HG03196 (cell line): ENCODE measurements at regions not wholly inside any gene's neighbourhood (a gene's known extent, or its start where the extent isn't known, plus 50 kb on each side); places are given as distances from the start of the nearest gene placed in this dataset.

Experiments used
- ATAC-seq: cut with Tn5 transposase; IDR thresholded peaks from one replicate; pipeline ENCODE4 v1.9.1; 2021; ENCODE audit not compliant: unreplicated experiment

DNA sequence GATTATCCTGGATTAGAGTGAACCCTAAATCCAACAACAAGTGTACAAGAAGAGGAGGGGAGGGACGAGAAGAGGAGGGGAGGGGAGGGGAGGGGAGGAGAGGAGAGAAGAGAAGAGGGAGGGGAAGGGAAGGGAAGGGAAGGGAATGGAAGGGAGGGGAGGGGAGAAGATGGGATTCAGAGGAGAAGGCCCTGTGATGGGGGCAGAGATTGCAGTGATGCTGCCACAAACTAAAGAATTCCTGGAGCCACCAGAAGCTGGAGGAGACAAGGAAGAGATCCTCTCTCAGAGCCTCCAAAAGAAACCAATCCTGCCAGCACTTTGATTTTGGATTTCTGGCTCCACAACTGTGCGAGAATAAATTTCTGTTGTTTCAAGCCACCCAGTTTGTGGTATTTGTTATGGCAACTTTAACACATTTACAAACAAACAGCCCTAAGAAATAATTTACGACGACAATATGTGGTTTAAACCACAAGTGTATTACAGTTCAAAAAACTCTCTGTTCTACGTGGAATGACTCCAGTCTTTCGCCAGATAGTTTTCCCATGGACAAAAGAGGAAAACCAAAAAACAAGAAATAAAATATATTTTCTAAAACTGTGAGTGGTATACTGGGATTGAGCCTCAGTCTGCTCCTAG is 235.4 kb downstream of the HDGFL1 start:
- no peak for ATAC-seq

DNA sequence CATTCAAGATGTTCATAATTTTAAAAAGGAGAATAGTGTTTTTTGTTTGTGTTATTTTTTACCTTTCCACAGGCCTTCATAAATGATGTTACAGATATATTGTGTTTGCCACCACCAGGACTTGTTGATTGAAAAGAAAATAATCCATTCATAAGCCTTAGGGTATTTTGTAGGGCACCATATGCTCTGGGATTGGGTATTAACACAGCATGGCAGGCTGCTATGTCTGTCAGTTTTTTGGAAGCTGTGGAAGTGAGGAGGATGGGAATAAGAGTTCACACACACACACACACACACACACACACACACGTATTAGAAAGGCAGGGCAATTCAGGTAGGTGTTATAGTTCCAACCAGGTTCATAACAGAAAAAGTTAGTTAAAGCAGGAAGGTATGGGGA is 237.9 kb downstream of the HDGFL1 start:
- ATAC-seq: no peak

DNA sequence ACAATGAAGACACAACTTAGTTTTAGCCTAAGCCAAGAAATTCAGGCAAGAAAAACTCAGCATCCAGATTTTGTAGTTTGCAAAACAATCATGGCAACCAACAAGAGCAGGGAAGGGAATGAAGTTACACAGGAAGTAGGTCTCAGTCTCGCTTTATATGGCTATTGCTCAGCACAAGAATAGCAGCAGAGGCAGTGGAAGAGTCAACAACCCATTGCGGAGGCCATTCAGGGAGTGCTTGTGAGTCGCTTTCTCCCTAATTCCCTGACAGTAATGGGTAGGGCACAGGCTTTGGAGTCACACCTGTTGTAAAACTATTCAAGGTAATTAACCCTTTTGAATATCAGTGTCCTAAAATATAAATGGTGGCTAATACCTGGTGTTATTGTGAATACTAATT is 238.5 kb downstream of the HDGFL1 start:
- no peak for ATAC-seq

DNA sequence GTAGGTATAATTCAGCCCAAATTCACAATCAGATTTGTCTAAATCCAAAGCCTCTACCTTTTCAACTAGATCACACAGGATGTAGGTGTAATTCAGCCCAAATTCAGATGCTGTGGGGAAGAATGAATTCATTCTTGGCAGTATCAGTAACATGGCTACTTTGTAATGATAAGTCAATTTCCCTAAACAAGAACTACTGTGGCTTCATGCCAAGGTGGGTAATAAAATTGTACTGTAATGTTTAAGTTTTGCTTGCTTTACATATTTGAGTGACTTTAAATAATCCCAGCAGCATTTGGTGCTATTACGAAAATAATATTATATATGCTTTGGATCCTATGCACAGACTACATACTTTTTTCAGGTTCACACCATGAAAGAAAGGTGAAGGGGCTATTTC is 239.1 kb downstream of the HDGFL1 start:
- no peak for ATAC-seq

DNA sequence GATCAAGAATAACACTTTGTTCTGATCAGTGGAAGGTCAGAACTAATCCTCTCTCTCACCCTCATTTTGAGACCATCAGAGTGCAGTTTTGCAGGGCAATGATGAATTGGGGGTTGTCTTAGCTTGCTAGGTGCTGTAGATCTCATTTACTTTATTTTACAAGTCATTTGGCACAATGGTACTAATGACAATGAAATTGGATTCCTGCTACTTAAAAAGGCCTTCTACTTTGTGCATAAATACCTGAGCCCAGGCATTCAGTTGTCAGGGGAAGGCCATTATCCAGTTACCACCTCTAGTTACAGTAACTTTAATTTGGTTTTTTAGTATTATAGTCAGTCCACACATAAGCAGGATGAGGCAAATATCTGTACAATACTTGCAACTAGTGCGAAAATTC is 240.0 kb downstream of the HDGFL1 start:
- ATAC-seq: no peak

DNA sequence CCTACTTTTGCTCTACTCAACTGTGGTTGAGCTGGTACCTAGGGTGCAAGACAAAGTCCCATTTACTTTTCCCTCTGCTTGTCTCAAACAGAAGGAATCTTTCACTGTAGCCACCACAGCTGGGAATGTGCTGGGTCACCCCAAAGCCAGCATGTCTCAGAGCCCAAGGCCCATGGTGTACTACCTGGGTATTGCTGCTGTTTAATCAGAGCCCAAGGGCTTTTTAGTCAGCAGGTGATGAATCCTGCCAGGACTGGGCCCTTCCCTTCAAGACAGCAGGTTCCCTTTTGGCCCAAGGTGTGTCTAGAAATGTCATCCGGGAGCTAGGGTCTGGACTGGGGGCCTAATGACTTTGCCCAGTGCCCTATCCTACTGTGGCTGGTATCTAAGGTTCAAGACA is 249.8 kb downstream of the HDGFL1 start:
- ATAC-seq: no peak

DNA sequence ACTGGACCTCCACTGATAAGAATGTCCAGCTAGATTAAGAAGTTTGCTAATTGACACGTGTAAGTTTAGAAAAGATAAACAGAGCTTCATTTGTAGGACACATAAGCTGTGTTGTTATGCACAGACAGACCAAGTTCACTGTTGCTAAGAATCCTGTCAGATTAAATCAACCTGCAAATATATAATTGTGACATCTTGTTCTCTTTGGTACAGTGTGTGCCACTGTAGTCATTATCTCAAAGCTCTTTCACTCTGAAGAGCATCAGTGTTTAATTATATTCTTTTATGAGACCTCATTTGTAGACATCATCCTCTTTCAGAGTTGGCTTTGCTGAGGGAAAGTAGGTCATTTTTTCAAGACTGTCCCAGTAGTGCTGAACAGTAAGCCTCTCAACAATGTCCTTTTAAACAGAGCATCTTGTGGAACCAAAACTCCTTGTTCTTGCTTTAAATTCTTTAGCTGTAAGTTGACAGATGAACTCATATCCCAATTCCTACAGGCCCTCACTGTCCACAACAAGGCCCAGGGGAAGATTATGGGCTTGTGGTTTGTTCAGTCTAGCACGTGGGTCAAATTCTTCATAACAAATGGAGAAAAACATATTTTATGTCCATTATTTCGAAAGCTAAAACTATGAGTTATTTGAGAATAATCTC is 252.4 kb downstream of the HDGFL1 start:
- no peak for ATAC-seq

DNA sequence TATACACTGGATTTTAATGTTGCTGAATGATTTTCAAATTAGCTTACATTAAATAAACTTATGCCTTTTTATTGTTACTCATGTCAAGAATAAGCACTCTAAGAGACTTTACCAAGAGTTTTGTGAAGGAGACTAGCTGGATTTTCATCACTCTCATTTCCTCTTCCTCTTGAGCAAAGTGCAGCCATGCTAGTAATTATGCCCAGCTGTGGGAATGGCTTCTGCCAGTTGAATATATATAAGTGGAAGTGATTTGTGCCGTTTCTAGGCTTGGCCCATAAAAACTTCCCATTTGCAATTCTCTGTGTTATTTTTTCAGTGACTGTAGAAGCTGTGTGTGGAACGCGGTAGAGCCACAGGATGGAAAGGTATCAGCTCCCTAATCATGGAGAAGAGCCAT is 255.8 kb downstream of the HDGFL1 start:
- ATAC-seq: no peak

DNA sequence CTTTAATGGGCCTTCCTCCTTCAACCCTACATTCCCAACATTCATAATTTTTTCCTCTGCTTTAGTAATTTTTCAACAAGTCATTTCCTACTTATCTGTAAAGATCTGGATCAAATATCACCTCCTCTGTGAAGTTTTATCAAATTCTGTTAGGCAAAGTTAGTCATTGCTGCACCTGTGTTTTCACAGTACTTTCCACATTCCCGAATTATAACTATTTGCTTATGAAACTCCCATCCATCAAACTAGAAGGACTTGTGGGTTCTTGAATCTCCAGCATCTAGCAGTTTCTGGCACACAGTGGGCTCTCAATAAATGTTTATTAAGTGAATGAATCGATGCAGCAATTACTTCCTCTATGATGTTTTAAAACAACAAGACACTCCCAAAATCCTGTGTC is 257.6 kb downstream of the HDGFL1 start:
- no peak for ATAC-seq

DNA sequence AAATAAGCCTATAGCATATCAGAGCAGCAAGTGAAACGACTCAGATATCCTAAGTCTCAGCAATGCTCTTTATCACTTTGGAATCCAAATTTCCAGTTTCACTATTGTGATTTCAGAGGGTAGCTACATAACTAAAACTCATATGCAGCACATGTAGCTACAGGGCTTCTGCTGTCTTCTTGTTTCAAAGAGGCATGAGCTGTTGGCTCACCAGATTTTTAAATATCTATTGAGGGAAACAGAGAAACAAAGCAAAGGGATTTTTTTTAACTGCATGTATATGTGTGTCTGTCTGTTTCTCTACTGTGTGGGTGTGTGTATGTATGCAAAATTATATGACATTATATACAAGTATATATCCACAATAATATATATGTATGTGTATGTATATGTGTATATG is 258.4 kb downstream of the HDGFL1 start:
- ATAC-seq: no peak

DNA sequence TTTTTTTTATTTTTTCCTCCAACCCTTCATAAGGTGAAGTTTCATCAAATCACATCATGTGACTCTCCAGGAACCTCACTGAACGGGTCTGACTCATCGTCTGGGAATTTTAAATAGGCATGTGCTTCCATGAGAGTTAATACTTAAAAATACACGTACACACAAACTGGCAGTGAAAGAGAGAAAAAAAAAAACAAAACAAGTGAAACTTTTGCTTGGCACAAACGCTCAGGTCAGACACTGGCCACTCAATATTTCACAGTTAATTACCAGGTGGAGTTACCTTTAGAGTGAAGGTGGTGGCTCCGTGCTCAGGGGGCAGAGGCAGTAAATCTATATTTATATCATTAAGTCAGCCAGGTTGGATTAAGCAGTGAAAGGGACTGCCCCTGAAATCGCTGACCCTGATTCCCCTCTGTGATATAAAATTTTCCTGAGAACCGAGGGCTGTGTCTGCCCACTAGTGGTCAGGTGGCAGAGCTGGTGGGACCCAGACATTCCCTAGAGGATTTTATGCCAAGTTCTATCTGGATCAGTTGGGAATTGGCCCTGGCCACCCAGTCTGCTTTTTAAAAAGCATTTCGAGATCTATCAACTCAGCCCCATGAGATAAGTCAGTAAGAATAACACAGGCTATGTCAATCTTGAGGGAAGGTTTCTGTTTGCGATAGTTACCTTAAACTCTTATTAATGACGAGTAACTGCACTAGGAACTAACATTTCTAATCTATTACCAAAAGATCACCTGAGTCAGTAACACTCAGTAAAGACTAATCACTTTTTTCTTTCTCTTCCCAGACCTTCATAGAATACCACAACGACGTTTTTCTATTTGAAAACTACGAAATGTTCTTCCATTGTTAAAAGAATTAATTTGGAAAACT is 259.1 kb downstream of the HDGFL1 start:
- no peak for ATAC-seq

DNA sequence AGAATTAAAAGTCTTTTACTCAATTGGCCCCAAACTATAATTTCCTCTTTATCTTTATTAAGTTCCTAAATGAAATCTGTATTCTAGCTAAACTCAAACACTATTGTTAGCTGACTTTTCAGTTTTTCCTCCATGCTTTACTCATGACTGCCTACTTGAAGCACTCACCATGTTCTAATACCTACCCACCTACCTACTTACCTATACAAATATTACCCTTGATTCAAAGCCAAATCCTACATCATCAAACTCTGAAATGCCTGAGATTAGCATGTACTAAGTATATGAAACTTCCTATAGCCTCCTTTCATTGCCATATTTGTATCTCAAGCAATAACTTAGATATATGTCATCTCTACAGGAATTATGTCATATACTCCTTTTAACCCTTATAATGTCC is 259.7 kb downstream of the HDGFL1 start:
- ATAC-seq: no peak

DNA sequence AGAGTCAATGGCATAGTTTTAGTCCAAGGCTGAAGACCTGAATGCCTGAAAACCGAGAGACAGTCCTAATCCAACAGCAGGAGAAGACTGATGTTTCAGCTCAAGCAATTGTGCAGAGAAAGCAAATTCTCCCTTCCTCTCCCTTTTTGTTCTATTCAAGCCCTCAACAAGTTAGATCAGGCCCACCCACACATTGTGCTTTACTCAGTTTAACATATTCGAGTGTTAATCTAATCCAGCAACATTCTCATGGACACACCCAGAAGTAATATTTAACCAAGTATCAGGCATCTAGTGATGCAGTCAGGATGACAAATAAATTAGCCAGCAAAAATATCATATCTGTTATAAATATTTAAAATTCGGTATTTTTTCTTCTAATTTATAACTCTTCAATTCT is 261.1 kb downstream of the HDGFL1 start:
- ATAC-seq: no peak

DNA sequence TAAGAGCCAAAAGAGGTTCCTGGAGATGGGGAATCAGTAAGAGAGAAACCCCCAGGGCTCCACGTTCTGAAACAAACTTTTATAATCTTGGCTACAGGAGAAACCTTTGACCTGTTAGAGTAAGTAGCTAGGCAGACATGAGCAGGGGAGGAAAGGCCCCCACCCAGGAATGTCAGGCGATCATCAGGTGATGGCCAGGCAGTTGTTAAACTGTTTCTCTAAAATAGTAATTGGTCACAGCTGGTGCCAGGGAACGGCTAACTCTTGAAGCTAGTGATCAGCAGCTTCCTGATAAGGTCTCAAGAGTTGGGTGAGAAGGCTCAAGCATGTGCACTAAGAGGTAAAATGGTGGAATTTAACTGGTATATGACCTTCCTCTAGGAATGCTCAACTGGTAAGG is 263.8 kb downstream of the HDGFL1 start:
- no peak for ATAC-seq

DNA sequence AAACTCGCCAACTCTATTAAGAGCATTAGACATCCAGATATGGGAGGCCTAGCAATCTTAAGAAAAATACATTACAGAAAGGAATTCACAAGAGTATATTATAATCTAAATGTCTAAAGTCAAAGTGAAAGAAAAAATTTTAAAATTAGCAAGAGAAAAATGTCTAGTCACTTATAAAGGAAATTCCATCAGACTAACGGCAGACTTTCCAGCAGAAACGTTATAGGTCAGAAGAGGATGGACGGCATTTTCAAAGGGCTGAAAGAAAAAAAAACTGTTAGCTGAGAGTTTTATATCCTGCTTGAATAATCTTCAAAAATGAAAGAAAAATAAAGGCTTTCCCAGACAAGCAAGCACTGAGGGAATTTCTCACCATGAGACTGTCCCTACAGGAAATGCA is 269.0 kb downstream of the HDGFL1 start:
- no peak for ATAC-seq

DNA sequence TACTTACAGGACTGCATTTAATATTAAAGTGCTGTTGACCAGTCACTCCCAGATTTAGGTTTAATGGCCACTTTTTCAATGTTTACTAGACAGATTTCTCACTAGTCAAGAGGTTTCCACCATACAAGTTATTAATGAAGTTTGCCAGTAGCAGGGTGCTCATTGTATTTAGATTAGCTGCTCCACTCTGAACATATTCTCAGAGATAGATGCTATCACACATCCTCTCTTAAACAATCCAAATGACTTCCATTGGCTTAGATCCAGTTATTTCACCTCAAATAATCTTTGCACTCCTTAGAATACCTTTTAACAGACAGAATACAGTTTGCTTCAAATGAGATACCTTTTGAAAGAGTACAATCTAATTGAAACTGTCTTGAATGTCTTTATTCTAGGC is 276.1 kb downstream of the HDGFL1 start:
- ATAC-seq: no peak

DNA sequence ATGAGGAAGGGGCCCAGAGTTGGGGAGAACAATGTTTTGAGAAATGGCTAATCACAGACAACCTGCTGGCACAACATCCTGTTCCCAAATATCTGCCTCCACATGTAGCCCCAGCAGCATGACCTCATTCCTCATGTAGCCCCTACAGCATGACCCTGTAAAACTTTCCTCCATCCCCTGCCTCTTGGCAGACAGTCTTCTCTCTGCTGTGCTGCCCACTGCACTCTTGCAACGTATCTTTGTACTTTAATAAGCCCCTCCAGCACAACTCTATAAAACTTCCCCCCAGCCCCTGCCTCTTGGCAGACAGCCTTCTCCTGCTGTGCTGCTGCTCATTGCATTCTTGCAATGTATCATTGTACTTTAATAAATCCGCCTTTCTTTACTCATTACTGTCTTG is 278.8 kb downstream of the HDGFL1 start:
- no peak for ATAC-seq

DNA sequence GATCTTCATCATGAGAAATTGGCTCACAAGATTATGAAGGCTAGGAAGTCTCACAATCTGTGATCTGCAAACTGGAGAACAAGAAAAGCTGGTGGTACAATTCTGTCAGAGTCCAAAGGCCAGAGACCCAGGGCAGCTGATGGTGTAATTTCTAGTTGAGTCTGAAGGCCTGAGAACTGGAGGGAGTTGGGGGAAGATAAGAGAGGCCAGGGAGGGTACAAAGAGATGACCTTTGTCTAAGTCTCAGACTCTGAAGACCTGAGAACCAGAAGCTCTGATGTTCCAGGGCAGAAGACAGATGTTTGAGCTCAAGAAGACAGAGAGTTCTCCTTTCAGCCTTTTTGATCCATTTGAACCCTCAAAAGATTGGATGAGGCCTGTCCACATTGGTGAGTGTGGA is 280.6 kb downstream of the HDGFL1 start:
- no peak for ATAC-seq

DNA sequence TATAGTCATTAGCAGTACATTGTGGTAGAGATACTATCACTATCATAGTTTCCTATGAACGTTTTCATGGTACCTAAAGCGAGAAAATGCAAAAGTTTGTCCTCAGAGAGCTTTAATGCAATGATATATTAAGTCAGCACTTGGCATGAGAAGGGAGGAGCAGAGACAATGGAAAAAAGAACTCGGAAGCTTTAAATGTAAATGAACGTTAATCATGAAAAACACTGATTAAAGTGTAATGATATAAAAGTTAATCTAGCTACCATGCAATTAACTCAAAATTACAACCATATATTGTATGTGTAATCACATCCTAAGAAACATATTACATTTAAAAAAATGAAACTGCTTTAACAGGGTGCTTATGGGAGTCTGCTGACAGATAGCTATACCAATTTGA is 282.7 kb downstream of the HDGFL1 start:
- ATAC-seq: no peak

DNA sequence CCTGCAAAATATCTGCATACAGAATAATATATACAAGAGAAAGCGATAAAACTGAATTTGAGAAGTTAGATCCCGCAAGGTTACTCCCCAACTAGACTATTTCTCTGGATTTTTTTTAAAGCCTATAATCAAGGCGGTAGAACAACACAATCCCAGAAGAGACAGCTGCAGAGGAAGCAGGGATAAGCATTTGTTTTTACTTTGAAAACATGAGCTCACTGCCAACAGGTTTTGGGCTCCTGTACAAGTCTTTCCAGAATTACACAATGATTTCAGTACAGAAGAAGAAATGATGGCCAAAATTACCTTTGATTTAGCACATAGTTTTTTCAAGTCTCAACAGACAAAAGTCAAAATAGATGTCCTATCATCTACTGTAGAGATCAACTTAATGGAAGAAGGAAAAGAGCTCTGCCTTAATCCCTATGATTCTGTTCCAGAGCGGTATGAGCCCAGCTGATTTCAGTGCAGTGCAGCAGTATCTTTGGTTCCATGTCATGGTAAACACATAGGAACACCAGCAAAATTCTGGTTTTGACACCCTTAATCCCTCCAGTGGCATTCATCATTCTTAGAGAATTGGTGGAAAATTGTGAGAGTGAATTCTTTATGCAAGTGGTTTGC is 304.3 kb downstream of the HDGFL1 start:
- no peak for ATAC-seq

DNA sequence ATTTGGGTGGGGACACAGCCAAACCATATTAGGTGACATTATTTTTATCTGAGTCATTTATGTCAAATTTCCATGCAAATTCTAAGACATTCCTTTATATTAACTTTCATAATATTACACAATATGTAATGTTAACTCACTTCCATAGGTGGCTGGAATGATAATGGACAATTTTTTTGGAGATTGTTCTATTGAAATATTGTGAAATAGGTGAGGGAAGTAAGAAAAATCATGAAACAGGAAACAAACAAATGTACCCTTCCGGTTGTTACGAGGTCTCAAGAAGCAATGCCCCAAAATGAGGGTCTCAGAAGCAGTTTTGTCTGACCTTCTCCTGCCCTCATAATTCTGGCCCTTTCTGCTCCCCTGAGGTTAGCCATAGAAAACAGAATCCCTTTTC is 306.5 kb downstream of the HDGFL1 start:
- ATAC-seq: no peak

DNA sequence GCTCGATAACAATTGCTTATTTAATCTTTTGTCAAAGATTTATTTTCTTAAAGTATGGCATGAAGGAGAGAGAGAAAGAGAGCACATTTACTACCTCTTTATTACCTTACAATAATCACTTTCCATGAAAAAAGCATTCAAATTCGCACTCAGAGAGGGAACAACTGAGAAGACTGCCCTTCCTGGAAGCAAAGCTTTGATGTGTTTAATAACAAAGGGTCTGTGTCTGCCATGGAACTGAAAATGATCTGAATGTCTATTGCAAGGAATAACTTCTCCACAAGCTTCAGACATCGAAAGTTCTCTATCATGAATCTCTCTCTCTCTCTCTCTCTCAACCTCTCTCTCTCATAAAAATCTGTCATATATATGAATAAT is 308.9 kb downstream of the HDGFL1 start:
- no peak for ATAC-seq
